Sigmoid colon (tissue), 6 donors: ENCODE measurements at regions not wholly inside any gene's neighbourhood (a gene's known extent, or its start where the extent isn't known, plus 50 kb on each side); places are given as distances from the start of the nearest gene placed in this dataset.
"Not testable (repeated sequence)": the region's sequence is repeated elsewhere in the genome, so short reads cannot be mapped to it uniquely, and the experiment has no call there.

Experiments used
- DNase-seq: peaks from one replicate; pipeline ENCODE4 v3.0.0-alpha.2; 2019
- H3K27ac ChIP-seq, 4 donors: fragments of 200-600 bp; sonication (generic); one replicate each; pipeline ENCODE4 v1.5.1; 2016 to 2019; ENCODE audit warnings: mild to moderate bottlenecking in 1 of 4
- H3K27me3 ChIP-seq, 3 donors: fragments of 200-600 bp; sonication (generic); one replicate each; pipeline ENCODE4 v1.5.1; 2019; ENCODE audit warnings: mild to moderate bottlenecking in 1 of 3
- H3K36me3 ChIP-seq, 4 donors: fragments of 200-600 bp; sonication (generic); one replicate each; pipeline ENCODE4 v1.5.1; 2016 to 2019
- H3K4me1 ChIP-seq, 4 donors: fragments of 200-600 bp; sonication (generic); one replicate each; pipeline ENCODE4 v1.5.1; 2017 to 2019
- H3K4me3 ChIP-seq, 4 donors: fragments of 200-600 bp; sonication (generic); one replicate each; pipeline ENCODE4 v1.5.1; 2017 to 2019; ENCODE audit warnings: mild to moderate bottlenecking in 2 of 4, moderate library complexity in 1 of 4
- H3K9me3 ChIP-seq, 4 donors: fragments of 200-600 bp in 3 of 4; sonication (generic) in 3 of 4; one replicate each; pipeline versions ENCODE4 v1.5.1 to v1.6.1; 2013 to 2019
- EP300 ChIP-seq, 4 donors: sonication (generic); formaldehyde crosslinking; IDR thresholded peaks; one replicate each; pipeline ENCODE4 v1.6.1; 2017; ENCODE audit warnings: antibody characterized with exemption in 4 of 4
- POLR2A ChIP-seq, 2 donors: fragments of 450-650 bp; IDR thresholded peaks; one replicate each; pipeline ENCODE4 v1.6.1; 2016; ENCODE audit warnings: antibody characterized with exemption in 2 of 2, mild to moderate bottlenecking in 2 of 2, moderate library complexity in 2 of 2
- POLR2AphosphoS5 ChIP-seq, 4 donors: sonication (generic); formaldehyde crosslinking; IDR thresholded peaks; one replicate each; pipeline ENCODE4 v1.6.1; 2017; ENCODE audit warnings: antibody characterized with exemption in 4 of 4
- WGBS, 2 donors: extraction: QIAGEN DNeasy Blood & Tissue Kit; methylation state at CpG; one replicate each; pipeline ENCODE4 v1.1.7; 2013; 5-methylcytosine and 5-hydroxymethylcytosine counted together
- intact Hi-C: fragments of 100-400 bp; cut with DNase I; formaldehyde crosslinking; loops from one replicate; pipeline ENCODE4 v1.15.1; 2023
- TF ChIP-seq, protein P1 (sequence below), 4 experiments: fragments of 450-650 bp in 3 of 4; fragments of 200-600 bp in 1 of 4; IDR thresholded peaks; one replicate each; pipeline ENCODE4 v1.5.1; 2016 to 2019; ENCODE audit warnings: antibody characterized with exemption in 4 of 4, mild to moderate bottlenecking in 3 of 4, moderate library complexity in 2 of 4
- donor health status: healthy with polysubstance abuse.
- donor health status: healthy.

DNA sequence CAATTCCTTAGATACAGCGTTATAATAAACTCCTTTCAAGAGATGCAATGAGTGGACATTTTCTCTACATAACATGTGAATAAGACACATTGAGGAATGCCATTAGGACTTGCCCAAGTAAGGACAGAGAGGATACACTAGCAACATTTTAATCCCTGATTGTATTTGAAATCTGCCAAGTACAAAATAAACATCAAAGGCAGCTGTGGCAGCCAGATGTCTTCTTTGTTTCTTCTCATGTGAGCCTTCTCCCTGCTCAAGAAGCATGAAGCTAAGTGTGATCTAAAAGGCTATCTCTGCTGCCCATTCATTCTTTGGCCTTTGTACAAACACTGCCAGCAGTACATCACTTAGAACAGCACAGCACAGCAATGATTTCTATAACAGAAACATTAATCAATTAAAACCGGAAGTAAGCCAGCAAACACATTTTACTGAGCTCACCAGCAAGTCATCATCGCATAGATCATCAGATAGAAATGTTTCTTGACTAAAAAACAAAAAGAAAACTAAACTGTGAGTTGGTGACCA is 364.0 kb downstream of the CNTN6 start:
- Histone ChIP-seq H3K9me3 (no peaks in the 10 kb centered on the region), H3K36me3 (no peaks in the 10 kb centered on the region), H3K27ac (no peak overlapping the region), H3K27me3 (no peaks in the 10 kb centered on the region), H3K4me1 (no peaks in the 10 kb centered on the region), H3K4me3 (no peak overlapping the region)
- no peak for DNase-seq
- TF ChIP-seq EP300 (IDR thresholded peaks at IDR 0.05) (no peak), POLR2A (IDR thresholded peaks at IDR 0.05) (no peak), POLR2AphosphoS5 (IDR thresholded peaks at IDR 0.05) (no peak)
- TF ChIP-seq, protein P1, sequence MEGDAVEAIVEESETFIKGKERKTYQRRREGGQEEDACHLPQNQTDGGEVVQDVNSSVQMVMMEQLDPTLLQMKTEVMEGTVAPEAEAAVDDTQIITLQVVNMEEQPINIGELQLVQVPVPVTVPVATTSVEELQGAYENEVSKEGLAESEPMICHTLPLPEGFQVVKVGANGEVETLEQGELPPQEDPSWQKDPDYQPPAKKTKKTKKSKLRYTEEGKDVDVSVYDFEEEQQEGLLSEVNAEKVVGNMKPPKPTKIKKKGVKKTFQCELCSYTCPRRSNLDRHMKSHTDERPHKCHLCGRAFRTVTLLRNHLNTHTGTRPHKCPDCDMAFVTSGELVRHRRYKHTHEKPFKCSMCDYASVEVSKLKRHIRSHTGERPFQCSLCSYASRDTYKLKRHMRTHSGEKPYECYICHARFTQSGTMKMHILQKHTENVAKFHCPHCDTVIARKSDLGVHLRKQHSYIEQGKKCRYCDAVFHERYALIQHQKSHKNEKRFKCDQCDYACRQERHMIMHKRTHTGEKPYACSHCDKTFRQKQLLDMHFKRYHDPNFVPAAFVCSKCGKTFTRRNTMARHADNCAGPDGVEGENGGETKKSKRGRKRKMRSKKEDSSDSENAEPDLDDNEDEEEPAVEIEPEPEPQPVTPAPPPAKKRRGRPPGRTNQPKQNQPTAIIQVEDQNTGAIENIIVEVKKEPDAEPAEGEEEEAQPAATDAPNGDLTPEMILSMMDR (IDR thresholded peaks at IDR 0.05) = no peak
- intact Hi-C loops = no loop called here
- WGBS, 2 donors = 57 to 72% methylated on average over 3 of the region's 3 CpGs

DNA sequence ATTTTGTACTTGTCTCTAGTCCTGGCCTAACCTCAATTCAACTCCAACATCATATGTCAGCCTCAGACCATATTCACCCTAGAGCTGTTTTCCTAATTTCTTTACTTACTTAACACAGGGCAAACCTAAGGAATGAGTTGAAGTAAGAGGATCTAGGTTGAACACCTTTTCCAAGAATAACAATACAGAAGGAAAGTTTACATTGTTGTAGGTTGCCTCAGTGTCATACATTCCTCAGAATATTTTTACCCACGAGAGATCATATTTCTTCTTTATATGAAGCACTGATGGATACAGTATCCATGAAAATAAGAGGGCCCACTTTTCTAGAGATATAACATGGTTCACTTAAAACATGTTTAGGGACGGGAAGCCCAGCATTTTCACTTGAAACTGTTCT is 369.5 kb downstream of the CNTN6 start:
- no peak for DNase-seq
- Histone ChIP-seq H3K4me3 (no peak overlapping the region), H3K27me3 (no peaks in the 10 kb centered on the region), H3K9me3 (peaks cover 0 to 1% (median 0%) of the 10 kb centered on the region in 4 donors), H3K4me1 (no peaks in the 10 kb centered on the region), H3K36me3 (no peaks in the 10 kb centered on the region), H3K27ac (no peak overlapping the region)
- TF ChIP-seq POLR2AphosphoS5 (IDR thresholded peaks at IDR 0.05) = no peak
- TF ChIP-seq, protein P1 (IDR thresholded peaks at IDR 0.05) = no peak
- TF ChIP-seq EP300 (IDR thresholded peaks at IDR 0.05) = no peak
- TF ChIP-seq POLR2A (IDR thresholded peaks at IDR 0.05) = no peak
- 81 to 85% methylated on average over 2 of the region's 2 CpGs for WGBS, 2 donors
- intact Hi-C loops = no loop called here

DNA sequence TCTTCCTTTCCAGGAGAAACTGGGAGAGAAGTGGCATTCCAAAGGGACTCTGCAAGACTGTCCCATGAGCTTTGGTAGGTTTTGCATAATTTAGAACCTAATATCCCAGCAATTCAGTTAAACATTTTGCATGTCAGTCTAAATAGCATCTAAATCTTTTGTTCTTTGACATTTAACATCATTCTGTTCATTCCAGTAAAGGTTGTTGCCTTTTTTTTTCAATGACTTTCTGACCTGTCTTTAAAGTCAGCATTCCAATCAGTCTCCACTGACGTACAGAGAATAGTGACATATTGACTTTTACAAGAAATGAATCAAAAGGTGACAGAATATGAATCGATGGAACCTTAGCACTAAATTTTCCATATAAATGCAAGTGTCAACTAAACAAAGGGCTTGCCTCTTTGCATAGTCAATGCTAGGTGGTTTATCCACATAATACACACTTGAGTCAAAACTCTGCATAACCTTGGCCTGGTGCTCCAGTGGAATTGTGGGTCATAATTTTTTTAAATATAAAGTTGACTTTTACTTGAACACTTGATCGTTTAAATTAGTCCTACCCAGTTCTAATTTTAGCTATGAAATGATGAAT is 370.1 kb downstream of the CNTN6 start:
- intact Hi-C loops = no loop called here
- Histone ChIP-seq H3K4me1 (no peaks in the 10 kb centered on the region), H3K4me3 (no peak overlapping the region), H3K36me3 (no peaks in the 10 kb centered on the region), H3K27me3 (no peaks in the 10 kb centered on the region), H3K27ac (no peak overlapping the region), H3K9me3 (peaks cover 0 to 1% (median 0%) of the 10 kb centered on the region in 4 donors)
- 71 to 79% methylated on average over 3 of the region's 3 CpGs for WGBS, 2 donors
- TF ChIP-seq POLR2A (IDR thresholded peaks at IDR 0.05) (no peak), EP300 (IDR thresholded peaks at IDR 0.05) (no peak), POLR2AphosphoS5 (IDR thresholded peaks at IDR 0.05) (no peak)
- TF ChIP-seq, protein P1 (IDR thresholded peaks at IDR 0.05) = no peak
- DNase-seq = no peak

DNA sequence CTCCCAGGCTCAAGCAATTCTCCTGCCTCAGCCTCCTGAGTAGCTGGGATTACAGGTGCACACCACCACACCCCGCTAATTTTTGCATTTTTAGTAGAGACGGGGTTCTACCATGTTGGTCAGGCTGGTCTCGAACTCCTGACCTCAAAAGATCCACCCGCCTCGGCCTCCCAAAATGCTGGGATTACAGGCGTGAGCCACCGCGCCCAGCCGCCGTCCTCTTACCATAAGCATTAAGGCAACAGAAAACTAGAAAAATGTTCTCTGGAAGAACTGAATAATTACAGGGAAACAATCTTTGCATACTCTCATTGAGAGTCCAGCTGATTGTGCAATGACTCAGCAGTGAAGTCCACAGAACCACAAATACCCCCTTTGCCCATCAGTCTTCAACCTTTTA is 372.3 kb downstream of the CNTN6 start:
- H3K27ac ChIP-seq, H3K36me3 ChIP-seq, DNase-seq, intact Hi-C loops, H3K9me3 ChIP-seq, H3K27me3 ChIP-seq, H3K4me3 ChIP-seq, H3K4me1 ChIP-seq: not testable (repeated sequence)
- 87 to 94% methylated on average over 10 of the region's 10 CpGs for WGBS, 2 donors

DNA sequence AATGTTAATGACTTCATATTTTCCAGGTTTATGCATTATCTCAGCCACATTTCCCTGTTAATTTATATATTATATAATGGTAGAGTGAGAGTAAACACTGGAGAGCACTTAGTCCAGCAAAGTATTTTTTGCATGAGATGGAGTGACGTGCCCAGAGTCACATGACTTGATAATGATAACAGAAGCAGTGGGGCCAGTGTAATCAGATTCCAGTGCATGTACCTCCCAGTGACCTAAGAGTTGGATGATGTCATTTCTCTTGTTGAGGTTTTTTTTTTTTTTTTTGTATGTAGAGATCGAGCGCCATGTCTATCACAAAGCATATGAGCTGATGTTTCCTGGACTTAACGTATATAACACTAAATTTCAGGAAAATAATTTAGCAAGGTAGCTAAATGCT is 375.3 kb downstream of the CNTN6 start:
- no peaks in the 10 kb centered on the region for H3K36me3 ChIP-seq
- intact Hi-C loops = no loop called here
- H3K27ac ChIP-seq = no peak overlapping the region
- DNase-seq = no peak
- no peak overlapping the region for H3K4me3 ChIP-seq
- TF ChIP-seq EP300 (IDR thresholded peaks at IDR 0.05) (no peak), POLR2AphosphoS5 (IDR thresholded peaks at IDR 0.05) (no peak), POLR2A (IDR thresholded peaks at IDR 0.05) (no peak)
- TF ChIP-seq, protein P1 (IDR thresholded peaks at IDR 0.05) = no peak
- no peaks in the 10 kb centered on the region for H3K4me1 ChIP-seq
- WGBS, 2 donors = 83 to 84% methylated on average over 4 of the region's 4 CpGs
- H3K27me3 ChIP-seq = no peaks in the 10 kb centered on the region
- peaks cover 0 to 1% (median 0%) of the 10 kb centered on the region in 4 donors for H3K9me3 ChIP-seq
